WTC11 (cell line): ENCODE measurements at regions not wholly inside any gene's neighbourhood (a gene's known extent, or its start where the extent isn't known, plus 50 kb on each side); places are given as distances from the start of the nearest gene placed in this dataset.

Experiments
- ATAC-seq: fragments of 200-7000 bp; cut with Tn5 transposase; 2 replicates; pipeline ENCODE4 v1.10.0; 2021; ENCODE audit warnings: mild to moderate bottlenecking, moderate library complexity
- CTCF ChIA-PET: fragments of 300-600 bp; sonication (Branson Sonifier 250); formaldehyde crosslinking; loops from one replicate; lab custom pipeline; 2021; ENCODE audit warnings: antibody characterized with exemption; lab: Charles Lee
- POLR2A ChIA-PET: fragments of 350-600 bp; sonication (Branson Sonifier 250); formaldehyde crosslinking; loops from one replicate; lab custom pipeline; 2021; ENCODE audit warnings: antibody characterized with exemption; lab: Charles Lee
- DNase-seq: peaks from one replicate; pipeline ENCODE4 v3.0.0; 2021; ENCODE audit warnings: low spot score
- H3K27ac Mint-ChIP-seq: 2 replicates; pipeline ENCODE4 v1.8.0; 2021; ENCODE audit warnings: mixed read lengths
- H3K27me3 Mint-ChIP-seq: 2 replicates; pipeline ENCODE4 v1.8.0; 2021; ENCODE audit warnings: low read depth, mild to moderate bottlenecking, moderate library complexity, mixed read lengths
- H3K36me3 Mint-ChIP-seq: 2 replicates; pipeline ENCODE4 v1.8.0; 2021; ENCODE audit warnings: mixed read lengths
- H3K4me1 Mint-ChIP-seq: 2 replicates; pipeline ENCODE4 v1.8.0; 2022; ENCODE audit warnings: mixed read lengths
- H3K4me3 Mint-ChIP-seq: 2 replicates; pipeline ENCODE4 v1.8.0; 2021; ENCODE audit warnings: mild to moderate bottlenecking, moderate library complexity, mixed read lengths
- H3K9me3 Mint-ChIP-seq: 2 replicates; pipeline ENCODE4 v1.8.0; 2021; ENCODE audit warnings: mixed read lengths
- ATF1 ChIP-seq: sonication (generic); formaldehyde crosslinking; IDR thresholded peaks from 2 replicates; pipeline ENCODE4 v1.8.1; 2023; ENCODE audit warnings: mild to moderate bottlenecking, moderate library complexity, missing genetic modification reagents
- CREM ChIP-seq: sonication (generic); formaldehyde crosslinking; IDR thresholded peaks from 2 replicates; pipeline ENCODE4 v1.8.1; 2022; ENCODE audit warnings: mild to moderate bottlenecking, missing genetic modification reagents, moderate library complexity
- ELF4 ChIP-seq: sonication (generic); formaldehyde crosslinking; IDR thresholded peaks from 2 replicates; pipeline ENCODE4 v1.8.1; 2022; ENCODE audit warnings: low read depth, mild to moderate bottlenecking, moderate library complexity, missing genetic modification reagents
- EMX1 ChIP-seq: fragments of 250-450 bp; sonication (Bioruptor Pico); IDR thresholded peaks from 2 replicates; pipeline ENCODE4 v1.8.0; 2021; ENCODE audit warnings: mild to moderate bottlenecking
- FOXP1 ChIP-seq: sonication (generic); formaldehyde crosslinking; IDR thresholded peaks from 2 replicates; pipeline ENCODE4 v1.8.0; 2022; ENCODE audit warnings: missing genetic modification reagents, mild to moderate bottlenecking, moderate library complexity, borderline replicate concordance
- GRHL2 ChIP-seq: fragments of 250-450 bp; sonication (Bioruptor Pico); IDR thresholded peaks from 2 replicates; pipeline ENCODE4 v1.8.0; 2022; ENCODE audit warnings: mild to moderate bottlenecking, moderate library complexity; ENCODE audit not compliant: insufficient replicate concordance, severe bottlenecking
- IRF2 ChIP-seq: sonication (generic); formaldehyde crosslinking; IDR thresholded peaks from 2 replicates; pipeline ENCODE4 v1.8.0; 2022; ENCODE audit warnings: low read depth, missing genetic modification reagents, borderline replicate concordance
- NFE2L1 ChIP-seq: sonication (generic); formaldehyde crosslinking; IDR thresholded peaks from 2 replicates; pipeline ENCODE4 v1.8.1; 2023; ENCODE audit warnings: missing genetic modification reagents
- TEAD1 ChIP-seq: sonication (generic); formaldehyde crosslinking; IDR thresholded peaks from 2 replicates; pipeline ENCODE4 v1.8.0; 2022; ENCODE audit warnings: mild to moderate bottlenecking, missing genetic modification reagents
- ZNF219 ChIP-seq: sonication (generic); formaldehyde crosslinking; IDR thresholded peaks from 2 replicates; pipeline ENCODE4 v1.8.0; 2023; ENCODE audit warnings: missing genetic modification reagents, mild to moderate bottlenecking, borderline replicate concordance
- ZNF263 ChIP-seq: sonication (generic); formaldehyde crosslinking; IDR thresholded peaks from 2 replicates; pipeline ENCODE4 v1.8.1; 2022; ENCODE audit warnings: low read depth, mild to moderate bottlenecking, moderate library complexity, missing genetic modification reagents
- ZNF317 ChIP-seq: sonication (generic); formaldehyde crosslinking; IDR thresholded peaks from 2 replicates; pipeline ENCODE4 v1.8.1; 2023; ENCODE audit warnings: low read depth, mild to moderate bottlenecking, moderate library complexity, missing genetic modification reagents, borderline replicate concordance
- ZNF416 ChIP-seq: fragments of 250-450 bp; sonication (Bioruptor Pico); IDR thresholded peaks from 2 replicates; pipeline ENCODE4 v1.9.0; 2021; ENCODE audit warnings: mild to moderate bottlenecking, inconsistent platforms
- ZNF671 ChIP-seq: fragments of 250-450 bp; sonication (Bioruptor Pico); IDR thresholded peaks from 2 replicates; pipeline ENCODE4 v1.8.0; 2021; ENCODE audit warnings: mild to moderate bottlenecking
- TF ChIP-seq, protein P1 (sequence below): sonication (generic); formaldehyde crosslinking; conservative IDR thresholded peaks from 2 replicates; pipeline ENCODE4 v1.8.1; 2023; ENCODE audit warnings: mild to moderate bottlenecking, low read depth, missing genetic modification reagents, moderate library complexity
- TF ChIP-seq, protein P2 (sequence below): sonication (generic); formaldehyde crosslinking; IDR thresholded peaks from 2 replicates; pipeline ENCODE4 v1.8.0; 2023; ENCODE audit warnings: mild to moderate bottlenecking, missing genetic modification reagents
- TF ChIP-seq, protein P3 (sequence below): fragments of 250-450 bp; sonication (Bioruptor Pico); IDR thresholded peaks from 2 replicates; pipeline ENCODE4 v1.9.0; 2021; ENCODE audit warnings: moderate library complexity, mild to moderate bottlenecking, inconsistent platforms, borderline replicate concordance
- TF ChIP-seq, protein P4 (sequence below): sonication (generic); formaldehyde crosslinking; IDR thresholded peaks from 2 replicates; pipeline ENCODE4 v1.8.0; 2022; ENCODE audit warnings: mild to moderate bottlenecking, missing genetic modification reagents
- TF ChIP-seq, protein P5 (sequence below): sonication (generic); formaldehyde crosslinking; IDR thresholded peaks from 2 replicates; pipeline ENCODE4 v1.8.1; 2023; ENCODE audit warnings: mild to moderate bottlenecking, missing genetic modification reagents
- TF ChIP-seq, protein P6 (sequence below): sonication (generic); formaldehyde crosslinking; IDR thresholded peaks from 2 replicates; pipeline ENCODE4 v1.8.0; 2022; ENCODE audit warnings: mild to moderate bottlenecking, missing genetic modification reagents
- TF ChIP-seq, protein P7 (sequence below): fragments of 250-450 bp; sonication (Bioruptor Pico); IDR thresholded peaks from 2 replicates; pipeline ENCODE4 v1.8.0; 2021; ENCODE audit warnings: mild to moderate bottlenecking

DNA sequence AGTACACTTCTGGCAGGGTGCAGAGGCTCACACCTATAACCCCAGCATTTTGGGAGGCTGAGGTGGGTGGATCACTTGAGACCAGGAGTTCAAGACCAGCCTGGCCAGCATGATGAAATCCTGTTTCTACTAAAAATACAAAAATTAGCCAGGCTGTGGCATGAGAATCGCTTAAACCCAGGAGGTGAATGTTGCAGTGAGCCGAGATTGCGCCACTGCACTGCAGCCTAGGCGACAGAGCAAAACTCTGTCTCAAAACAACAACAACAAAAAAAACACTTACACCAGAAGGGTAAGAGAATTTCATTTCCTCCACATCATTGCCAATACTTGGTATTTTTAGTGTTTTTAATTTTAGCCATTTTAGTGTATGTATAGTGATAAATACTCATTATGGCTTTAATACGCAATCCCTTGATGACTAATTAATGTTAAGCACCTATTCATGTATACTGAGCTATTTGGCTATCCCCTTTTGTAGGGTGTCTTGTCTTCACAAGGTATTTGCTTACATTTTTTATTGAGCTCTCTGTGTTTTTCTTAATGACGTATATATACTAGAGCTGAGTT lies 77.1 kb upstream of the TNR start (continued):
- TF ChIP-seq, protein P1, sequence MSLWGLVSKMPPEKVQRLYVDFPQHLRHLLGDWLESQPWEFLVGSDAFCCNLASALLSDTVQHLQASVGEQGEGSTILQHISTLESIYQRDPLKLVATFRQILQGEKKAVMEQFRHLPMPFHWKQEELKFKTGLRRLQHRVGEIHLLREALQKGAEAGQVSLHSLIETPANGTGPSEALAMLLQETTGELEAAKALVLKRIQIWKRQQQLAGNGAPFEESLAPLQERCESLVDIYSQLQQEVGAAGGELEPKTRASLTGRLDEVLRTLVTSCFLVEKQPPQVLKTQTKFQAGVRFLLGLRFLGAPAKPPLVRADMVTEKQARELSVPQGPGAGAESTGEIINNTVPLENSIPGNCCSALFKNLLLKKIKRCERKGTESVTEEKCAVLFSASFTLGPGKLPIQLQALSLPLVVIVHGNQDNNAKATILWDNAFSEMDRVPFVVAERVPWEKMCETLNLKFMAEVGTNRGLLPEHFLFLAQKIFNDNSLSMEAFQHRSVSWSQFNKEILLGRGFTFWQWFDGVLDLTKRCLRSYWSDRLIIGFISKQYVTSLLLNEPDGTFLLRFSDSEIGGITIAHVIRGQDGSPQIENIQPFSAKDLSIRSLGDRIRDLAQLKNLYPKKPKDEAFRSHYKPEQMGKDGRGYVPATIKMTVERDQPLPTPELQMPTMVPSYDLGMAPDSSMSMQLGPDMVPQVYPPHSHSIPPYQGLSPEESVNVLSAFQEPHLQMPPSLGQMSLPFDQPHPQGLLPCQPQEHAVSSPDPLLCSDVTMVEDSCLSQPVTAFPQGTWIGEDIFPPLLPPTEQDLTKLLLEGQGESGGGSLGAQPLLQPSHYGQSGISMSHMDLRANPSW, result no peak
- TF ChIP-seq ATF1 (CRISPR knock-in tag) (no peak), NFE2L1 (CRISPR knock-in tag) (no peak), TEAD1 (CRISPR knock-in tag) (no peak)
- TF ChIP-seq, protein P2, sequence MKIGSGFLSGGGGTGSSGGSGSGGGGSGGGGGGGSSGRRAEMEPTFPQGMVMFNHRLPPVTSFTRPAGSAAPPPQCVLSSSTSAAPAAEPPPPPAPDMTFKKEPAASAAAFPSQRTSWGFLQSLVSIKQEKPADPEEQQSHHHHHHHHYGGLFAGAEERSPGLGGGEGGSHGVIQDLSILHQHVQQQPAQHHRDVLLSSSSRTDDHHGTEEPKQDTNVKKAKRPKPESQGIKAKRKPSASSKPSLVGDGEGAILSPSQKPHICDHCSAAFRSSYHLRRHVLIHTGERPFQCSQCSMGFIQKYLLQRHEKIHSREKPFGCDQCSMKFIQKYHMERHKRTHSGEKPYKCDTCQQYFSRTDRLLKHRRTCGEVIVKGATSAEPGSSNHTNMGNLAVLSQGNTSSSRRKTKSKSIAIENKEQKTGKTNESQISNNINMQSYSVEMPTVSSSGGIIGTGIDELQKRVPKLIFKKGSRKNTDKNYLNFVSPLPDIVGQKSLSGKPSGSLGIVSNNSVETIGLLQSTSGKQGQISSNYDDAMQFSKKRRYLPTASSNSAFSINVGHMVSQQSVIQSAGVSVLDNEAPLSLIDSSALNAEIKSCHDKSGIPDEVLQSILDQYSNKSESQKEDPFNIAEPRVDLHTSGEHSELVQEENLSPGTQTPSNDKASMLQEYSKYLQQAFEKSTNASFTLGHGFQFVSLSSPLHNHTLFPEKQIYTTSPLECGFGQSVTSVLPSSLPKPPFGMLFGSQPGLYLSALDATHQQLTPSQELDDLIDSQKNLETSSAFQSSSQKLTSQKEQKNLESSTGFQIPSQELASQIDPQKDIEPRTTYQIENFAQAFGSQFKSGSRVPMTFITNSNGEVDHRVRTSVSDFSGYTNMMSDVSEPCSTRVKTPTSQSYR (CRISPR knock-in tag), result no peak

DNA sequence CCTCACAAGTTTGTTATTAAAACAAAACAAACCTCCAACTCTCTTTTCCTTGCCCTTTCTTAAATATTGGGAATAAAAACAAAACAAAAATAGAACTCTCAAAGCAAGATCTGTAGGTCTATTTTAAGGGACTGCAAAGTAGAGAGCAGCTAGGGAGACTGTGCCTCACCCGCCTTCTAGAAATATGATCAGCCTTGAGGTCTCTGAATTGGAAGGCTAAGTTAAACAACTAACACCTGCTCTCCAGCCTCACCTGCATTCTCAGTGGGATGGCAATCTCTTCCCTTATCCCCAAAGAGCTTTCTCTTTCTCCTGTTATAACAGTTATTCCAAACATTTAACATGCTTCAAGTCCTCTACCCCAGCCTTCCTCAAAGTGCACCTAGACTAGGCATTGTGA lies 75.5 kb upstream of the TNR start:
- Mint-ChIP-seq H3K27ac (no peak overlapping the region; the same call in 1 of the 2 replicates), H3K36me3 (peaks cover 6% of the 10 kb centered on the region), H3K9me3 (peaks cover 3% of the 10 kb centered on the region), H3K4me1 (peaks cover 12% of the 10 kb centered on the region), H3K27me3 (no peaks in the 10 kb centered on the region), H3K4me3 (no peak overlapping the region)
- POLR2A ChIA-PET, result no interaction called here
- ATAC-seq, result peak; percentile 51
- CTCF ChIA-PET, result interaction anchor here (1.6 to 2.3 kb wide), 2 partner anchors 10 to 62 kb away, joined by 4 to 11 read pairs; no protein-coding TSS in a partner anchor
- no peak for DNase-seq
- TF ChIP-seq, protein P1, result no peak
- TF ChIP-seq ELF4 (no peak), ZNF219 (CRISPR knock-in tag) (no peak), ZNF671 (CRISPR knock-in tag) (no peak), ZNF263 (CRISPR knock-in tag) (no peak), ZNF317 (CRISPR knock-in tag) (no peak), FOXP1 (CRISPR knock-in tag) (no peak), CREM (CRISPR knock-in tag) (no peak), ZNF416 (CRISPR knock-in tag) (no peak), EMX1 (CRISPR knock-in tag) (no peak), IRF2 (CRISPR knock-in tag) (no peak), GRHL2 (CRISPR knock-in tag) (no peak)
- TF ChIP-seq, protein P3, sequence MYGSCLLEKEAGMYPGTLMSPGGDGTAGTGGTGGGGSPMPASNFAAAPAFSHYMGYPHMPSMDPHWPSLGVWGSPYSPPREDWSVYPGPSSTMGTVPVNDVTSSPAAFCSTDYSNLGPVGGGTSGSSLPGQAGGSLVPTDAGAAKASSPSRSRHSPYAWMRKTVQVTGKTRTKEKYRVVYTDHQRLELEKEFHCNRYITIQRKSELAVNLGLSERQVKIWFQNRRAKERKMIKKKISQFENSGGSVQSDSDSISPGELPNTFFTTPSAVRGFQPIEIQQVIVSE (CRISPR knock-in tag), result no peak
- TF ChIP-seq, protein P4, sequence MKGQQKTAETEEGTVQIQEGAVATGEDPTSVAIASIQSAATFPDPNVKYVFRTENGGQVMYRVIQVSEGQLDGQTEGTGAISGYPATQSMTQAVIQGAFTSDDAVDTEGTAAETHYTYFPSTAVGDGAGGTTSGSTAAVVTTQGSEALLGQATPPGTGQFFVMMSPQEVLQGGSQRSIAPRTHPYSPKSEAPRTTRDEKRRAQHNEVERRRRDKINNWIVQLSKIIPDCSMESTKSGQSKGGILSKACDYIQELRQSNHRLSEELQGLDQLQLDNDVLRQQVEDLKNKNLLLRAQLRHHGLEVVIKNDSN, result no peak
- TF ChIP-seq, protein P5, sequence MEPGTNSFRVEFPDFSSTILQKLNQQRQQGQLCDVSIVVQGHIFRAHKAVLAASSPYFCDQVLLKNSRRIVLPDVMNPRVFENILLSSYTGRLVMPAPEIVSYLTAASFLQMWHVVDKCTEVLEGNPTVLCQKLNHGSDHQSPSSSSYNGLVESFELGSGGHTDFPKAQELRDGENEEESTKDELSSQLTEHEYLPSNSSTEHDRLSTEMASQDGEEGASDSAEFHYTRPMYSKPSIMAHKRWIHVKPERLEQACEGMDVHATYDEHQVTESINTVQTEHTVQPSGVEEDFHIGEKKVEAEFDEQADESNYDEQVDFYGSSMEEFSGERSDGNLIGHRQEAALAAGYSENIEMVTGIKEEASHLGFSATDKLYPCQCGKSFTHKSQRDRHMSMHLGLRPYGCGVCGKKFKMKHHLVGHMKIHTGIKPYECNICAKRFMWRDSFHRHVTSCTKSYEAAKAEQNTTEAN (CRISPR knock-in tag), result no peak
- TF ChIP-seq, protein P6, sequence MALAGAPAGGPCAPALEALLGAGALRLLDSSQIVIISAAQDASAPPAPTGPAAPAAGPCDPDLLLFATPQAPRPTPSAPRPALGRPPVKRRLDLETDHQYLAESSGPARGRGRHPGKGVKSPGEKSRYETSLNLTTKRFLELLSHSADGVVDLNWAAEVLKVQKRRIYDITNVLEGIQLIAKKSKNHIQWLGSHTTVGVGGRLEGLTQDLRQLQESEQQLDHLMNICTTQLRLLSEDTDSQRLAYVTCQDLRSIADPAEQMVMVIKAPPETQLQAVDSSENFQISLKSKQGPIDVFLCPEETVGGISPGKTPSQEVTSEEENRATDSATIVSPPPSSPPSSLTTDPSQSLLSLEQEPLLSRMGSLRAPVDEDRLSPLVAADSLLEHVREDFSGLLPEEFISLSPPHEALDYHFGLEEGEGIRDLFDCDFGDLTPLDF, result no peak
- TF ChIP-seq, protein P7, sequence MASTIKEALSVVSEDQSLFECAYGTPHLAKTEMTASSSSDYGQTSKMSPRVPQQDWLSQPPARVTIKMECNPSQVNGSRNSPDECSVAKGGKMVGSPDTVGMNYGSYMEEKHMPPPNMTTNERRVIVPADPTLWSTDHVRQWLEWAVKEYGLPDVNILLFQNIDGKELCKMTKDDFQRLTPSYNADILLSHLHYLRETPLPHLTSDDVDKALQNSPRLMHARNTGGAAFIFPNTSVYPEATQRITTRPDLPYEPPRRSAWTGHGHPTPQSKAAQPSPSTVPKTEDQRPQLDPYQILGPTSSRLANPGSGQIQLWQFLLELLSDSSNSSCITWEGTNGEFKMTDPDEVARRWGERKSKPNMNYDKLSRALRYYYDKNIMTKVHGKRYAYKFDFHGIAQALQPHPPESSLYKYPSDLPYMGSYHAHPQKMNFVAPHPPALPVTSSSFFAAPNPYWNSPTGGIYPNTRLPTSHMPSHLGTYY (CRISPR knock-in tag), result no peak
